OCI-LY3 (cell line): ENCODE measurements at regions not wholly inside any gene's neighbourhood (a gene's known extent, or its start where the extent isn't known, plus 50 kb on each side); places are given as distances from the start of the nearest gene placed in this dataset.

Experiments used
- CTCF ChIP-seq: fragments of 200-600, 300-600 bp; sonication (generic); IDR thresholded peaks from 2 replicates; pipeline ENCODE4 v1.5.1; 2014; ENCODE audit warnings: antibody characterized with exemption, low read length, low read depth
- EZH2phosphoT487 ChIP-seq: fragments of 200-600 bp; shearing (Covaris generic); IDR thresholded peaks from 2 replicates; pipeline ENCODE4 v1.6.1; 2018; ENCODE audit warnings: antibody characterized with exemption, mixed run types, low read depth

GRCh38 chr18:75728621-75729020, 301.1 kb upstream of the SMIM21 start:
- TF ChIP-seq CTCF (no peak), EZH2phosphoT487 (no peak)
